C4-2B (cell line): ENCODE measurements at regions not wholly inside any gene's neighbourhood (a gene's known extent, or its start where the extent isn't known, plus 50 kb on each side); places are given as distances from the start of the nearest gene placed in this dataset.
A peak's percentile ranks its signal among the peaks of the same experiment; 100 is the strongest.
"Not testable (repeated sequence)": the region's sequence is repeated elsewhere in the genome, so short reads cannot be mapped to it uniquely, and the experiment has no call there.

Experiments used
- H3K27ac ChIP-seq: fragments of 450-650 bp; 2 replicates; pipeline ENCODE4 v1.5.1; 2017
- ZFX ChIP-seq: fragments of 450-650 bp; IDR thresholded peaks from 2 replicates; pipeline ENCODE4 v1.6.1; 2017
- TF ChIP-seq, protein P1 (sequence below): fragments of 450-650 bp; conservative IDR thresholded peaks from 2 replicates; pipeline ENCODE4 v1.5.1; 2017; ENCODE audit warnings: mild to moderate bottlenecking

DNA sequence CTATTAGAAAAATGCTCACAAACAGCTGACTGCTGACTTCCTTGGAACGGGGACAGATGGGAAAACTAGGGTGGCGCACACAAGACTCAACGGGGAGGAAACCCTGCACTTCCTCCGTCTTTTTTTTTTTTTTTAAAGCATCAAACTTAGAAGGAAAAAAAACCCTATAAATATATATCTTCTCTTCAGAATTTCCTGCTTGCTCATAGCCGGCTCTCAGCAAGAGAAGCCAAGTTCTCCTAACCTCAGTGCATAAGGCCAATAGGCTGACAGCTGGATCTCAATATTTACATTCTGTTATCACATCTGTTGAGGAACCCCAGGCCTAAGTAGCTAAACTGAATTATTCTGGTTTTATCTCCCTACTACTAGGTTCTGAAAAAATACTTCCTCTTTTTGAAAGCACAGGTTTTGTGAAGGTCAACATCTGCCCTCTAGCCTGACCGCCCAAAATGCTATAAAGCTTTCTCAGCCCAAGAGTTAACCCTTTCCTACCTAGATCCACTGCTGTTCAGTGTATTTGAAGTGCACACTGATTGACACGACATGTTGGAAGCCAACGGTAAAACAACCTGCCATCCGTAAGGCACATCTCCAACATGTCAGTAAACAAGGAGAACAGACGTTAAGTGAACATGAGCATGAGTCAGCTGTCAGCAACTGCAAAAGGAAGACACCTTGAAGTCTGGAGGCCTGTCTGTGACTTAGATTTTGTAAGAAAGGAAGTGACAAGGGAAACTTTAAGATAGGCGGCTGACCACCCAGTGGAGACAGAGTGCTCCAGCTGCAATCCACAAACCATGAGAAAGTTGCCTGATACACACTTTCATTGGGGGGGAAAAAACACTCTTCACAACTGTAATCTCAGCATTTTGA is 83.8 kb downstream of the EBLN1 start:
- no peak overlapping the region for H3K27ac ChIP-seq
- TF ChIP-seq, protein P1, sequence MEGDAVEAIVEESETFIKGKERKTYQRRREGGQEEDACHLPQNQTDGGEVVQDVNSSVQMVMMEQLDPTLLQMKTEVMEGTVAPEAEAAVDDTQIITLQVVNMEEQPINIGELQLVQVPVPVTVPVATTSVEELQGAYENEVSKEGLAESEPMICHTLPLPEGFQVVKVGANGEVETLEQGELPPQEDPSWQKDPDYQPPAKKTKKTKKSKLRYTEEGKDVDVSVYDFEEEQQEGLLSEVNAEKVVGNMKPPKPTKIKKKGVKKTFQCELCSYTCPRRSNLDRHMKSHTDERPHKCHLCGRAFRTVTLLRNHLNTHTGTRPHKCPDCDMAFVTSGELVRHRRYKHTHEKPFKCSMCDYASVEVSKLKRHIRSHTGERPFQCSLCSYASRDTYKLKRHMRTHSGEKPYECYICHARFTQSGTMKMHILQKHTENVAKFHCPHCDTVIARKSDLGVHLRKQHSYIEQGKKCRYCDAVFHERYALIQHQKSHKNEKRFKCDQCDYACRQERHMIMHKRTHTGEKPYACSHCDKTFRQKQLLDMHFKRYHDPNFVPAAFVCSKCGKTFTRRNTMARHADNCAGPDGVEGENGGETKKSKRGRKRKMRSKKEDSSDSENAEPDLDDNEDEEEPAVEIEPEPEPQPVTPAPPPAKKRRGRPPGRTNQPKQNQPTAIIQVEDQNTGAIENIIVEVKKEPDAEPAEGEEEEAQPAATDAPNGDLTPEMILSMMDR: no peak
- TF ChIP-seq ZFX: no peak

GRCh38 chr10:22130824-22131223 is 87.0 kb downstream of the EBLN1 start:
- not testable (repeated sequence) for H3K27ac ChIP-seq

DNA sequence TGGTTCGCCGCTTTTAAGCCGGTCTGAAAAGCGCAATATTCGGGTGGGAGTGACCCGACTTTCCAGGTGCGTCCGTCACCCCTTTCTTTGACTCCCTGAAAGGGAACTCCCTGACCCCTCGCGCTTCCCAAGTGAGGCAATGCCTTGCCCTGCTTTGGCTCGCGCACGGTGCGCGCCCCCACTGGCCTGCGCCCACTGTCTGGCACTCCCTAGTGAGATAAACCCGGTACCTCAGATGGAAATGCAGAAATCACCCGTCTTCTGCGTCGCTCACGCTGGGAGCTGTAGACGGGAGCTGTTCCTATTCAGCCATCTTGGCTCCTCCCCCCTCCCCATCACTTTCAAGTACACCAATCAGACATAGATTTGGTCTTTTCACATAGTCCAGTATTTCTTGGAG is 88.2 kb downstream of the EBLN1 start:
- H3K27ac ChIP-seq: not testable (repeated sequence)

- not testable (repeated sequence) for H3K27ac ChIP-seq
These were observed 96.6 kb downstream of the EBLN1 start for GRCh38 chr10:22121181-22121580.

DNA sequence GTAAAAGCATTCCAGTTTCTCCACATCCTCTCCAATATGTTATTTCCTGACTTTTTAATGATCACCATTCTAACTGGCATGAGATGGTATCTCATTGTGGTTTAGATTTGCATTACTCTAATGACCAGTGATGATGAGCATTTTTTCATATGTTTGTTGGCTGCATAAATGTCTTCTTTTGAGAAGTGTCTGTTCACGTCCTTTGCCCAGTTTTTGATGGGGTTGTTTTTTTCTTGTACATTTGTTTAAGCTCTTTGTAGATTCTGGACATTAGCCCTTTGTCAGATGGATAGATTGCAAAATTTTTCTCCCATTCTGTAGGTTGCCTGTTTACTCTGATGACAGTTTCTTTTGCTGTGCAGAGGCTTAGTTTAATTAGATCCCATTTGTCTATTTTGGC is 97.7 kb downstream of the EBLN1 start:
- not testable (repeated sequence) for H3K27ac ChIP-seq

DNA sequence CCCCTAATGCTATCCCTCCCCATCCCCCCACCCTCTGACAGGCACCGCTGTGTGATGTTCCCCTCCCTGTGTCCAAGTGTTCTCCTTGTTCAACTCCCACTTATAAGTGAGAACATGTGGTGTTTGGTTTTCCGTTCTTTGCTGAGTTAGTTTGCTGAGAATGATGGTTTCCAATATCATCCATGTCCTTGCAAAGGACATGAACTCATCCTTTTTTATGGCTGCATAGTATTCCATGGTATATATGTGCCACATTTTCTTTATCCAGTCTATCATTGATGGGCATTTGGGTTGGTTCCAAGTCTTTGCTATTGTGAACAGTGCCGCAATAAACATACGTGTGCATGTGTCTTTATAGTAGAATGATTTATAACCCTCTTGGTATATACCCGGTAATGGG is 98.2 kb downstream of the EBLN1 start:
- H3K27ac ChIP-seq: not testable (repeated sequence)

- H3K27ac ChIP-seq: peak overlapping the region; percentile 70
- TF ChIP-seq, protein P1: no peak
- no peak for TF ChIP-seq ZFX
These were observed 106.1 kb downstream of the EBLN1 start for GRCh38 chr10:22111705-22112104.

- TF ChIP-seq, protein P1: no peak
- no peak for TF ChIP-seq ZFX
- peak overlapping the region; percentile 70 for H3K27ac ChIP-seq
These were observed 106.6 kb downstream of the EBLN1 start for GRCh38 chr10:22111260-22111659.

GRCh38 chr10:22110761-22111160 is 107.1 kb downstream of the EBLN1 start:
- H3K27ac ChIP-seq: peak overlapping the region; percentile 70

GRCh38 chr10:22105270-22105669 is 101.7 kb upstream of the DNAJC1 start:
- TF ChIP-seq, protein P1: no peak
- no peak for TF ChIP-seq ZFX
- no peak overlapping the region for H3K27ac ChIP-seq

More at GRCh38 chr10:22110761-22111160, 107.1 kb downstream of the EBLN1 start:
- TF ChIP-seq ZFX: no peak
- TF ChIP-seq, protein P1: no peak
